Middle frontal gyrus (tissue), 1 donor: ENCODE measurements at regions not wholly inside any gene's neighbourhood (a gene's known extent, or its start where the extent isn't known, plus 50 kb on each side); places are given as distances from the start of the nearest gene placed in this dataset.
"Not testable (repeated sequence)": the region's sequence is repeated elsewhere in the genome, so short reads cannot be mapped to it uniquely, and the experiment has no call there.

Experiments
- DNase-seq: peaks from one replicate; pipeline ENCODE4 v3.0.0-alpha.2; 2015; ENCODE audit warnings: low spot score; ENCODE audit errors: extremely low spot score

DNA sequence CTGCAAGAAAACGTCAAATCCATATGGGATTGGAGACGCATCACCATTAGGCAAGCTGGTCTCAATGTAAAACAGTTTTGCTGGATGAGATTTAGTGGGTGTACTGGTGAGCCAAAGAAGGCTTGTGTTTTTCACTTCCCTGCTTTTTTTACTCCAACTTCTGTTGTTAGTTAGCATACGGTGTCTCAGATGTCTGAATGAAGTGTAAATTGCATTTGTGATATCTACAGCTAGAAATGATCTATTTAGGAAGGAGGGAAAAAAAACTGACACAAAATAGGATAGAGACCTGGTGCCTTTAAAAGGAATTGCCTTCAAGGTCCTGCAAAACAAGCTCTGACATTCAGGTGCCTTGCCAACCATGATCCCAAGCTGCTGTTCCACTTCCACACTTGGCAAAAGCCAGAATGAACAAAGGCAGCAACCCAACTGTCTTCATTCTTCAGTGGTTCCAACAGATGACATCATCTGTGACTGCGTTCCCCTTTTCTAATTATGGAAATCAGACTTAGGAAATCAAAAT is 104.2 kb upstream of the RAI14 start:
- peak; percentile 35 for DNase-seq

DNA sequence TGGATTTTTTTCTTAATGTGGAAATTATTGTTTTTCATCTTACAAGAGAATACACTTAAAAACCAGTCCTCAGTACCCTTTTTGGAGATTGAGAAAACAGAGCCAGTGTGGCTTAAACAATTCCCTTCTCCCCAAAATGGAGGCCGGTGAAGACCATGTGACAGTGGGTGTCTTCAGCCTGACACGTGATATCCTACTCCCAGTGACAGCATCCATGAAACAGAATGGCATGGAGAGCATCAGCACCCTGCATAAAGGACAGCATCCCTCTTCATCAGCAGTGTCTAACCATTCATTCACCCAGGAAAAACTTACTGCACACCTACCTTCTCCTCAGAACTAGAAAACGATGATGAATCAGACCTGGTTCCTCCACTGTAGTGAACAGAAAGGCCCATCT is 103.4 kb upstream of the RAI14 start:
- no peak for DNase-seq

DNA sequence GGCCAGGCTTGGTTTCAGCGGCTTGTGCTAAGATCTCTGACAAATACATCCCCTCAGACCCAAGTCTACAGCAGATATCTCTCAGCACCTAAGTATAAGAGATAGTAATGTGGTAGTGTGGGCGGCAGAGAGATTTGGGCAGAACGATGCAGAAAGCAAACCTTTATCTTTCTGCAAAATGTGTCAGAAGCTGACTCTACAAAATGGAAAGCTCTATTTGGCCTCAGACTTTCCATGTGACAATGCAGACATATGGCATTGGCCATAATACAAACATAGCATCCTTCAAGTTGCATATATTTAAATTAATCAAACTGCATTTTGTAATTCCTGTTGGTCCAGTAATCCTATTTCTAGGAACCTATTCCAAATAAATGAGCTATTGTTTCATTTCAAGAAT is 102.5 kb upstream of the RAI14 start:
- DNase-seq: peak; percentile 22

DNA sequence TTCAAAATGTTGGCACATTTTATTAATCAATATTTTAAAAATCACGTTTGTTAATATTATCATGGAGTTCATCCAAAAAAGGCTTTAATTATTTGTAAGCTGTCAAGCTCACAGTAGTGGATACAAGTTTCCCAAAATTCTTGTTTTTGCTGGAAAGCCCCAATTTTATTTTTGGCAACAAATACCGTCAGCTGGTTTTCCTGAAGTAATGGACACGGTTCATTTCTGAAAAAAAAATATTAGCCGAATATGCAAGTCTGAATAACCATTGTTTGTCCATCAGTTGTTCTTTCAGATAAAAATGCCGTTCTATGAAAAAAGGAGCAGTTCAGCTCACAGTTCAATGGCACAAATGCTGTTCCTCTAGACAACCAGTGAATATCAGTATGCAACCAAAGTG is 101.5 kb upstream of the RAI14 start:
- DNase-seq: no peak

DNA sequence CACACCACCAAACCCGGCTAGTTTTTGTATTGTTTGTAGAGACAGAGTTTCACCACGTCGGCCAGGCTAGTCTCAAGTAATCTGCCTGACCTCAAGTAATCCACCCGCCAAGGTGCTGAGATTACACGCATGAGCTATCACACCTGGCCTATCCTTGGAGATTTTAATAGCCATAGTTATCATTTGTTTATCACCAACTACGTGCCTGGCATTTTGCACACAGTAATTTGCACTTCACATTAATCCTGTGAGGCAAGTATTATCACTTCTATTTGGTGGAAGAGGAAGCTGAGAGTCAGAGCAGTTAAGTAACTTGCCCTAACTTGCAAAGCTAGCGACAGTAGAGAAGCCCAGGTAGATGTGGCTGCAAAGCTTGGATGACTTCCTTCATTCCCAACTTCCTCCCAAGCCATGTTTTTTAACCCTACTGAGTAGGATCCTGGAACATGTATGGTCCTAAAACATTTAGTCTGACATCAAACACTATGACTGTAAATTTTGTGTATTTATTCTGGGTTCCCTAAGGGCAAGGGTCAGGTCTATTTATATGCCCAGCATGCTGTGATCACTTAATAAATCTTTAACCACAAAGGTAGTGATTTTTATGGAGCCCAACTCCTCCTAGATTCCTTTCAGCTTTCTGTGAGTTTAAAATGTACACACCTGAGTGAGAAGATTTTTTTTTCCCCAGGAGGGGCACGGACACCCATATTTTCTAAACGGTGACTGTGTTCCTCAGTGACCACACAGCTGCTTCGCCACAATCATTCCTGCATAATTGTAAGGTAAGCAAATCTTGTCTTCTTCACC is 100.2 kb upstream of the RAI14 start:
- DNase-seq: no peak

DNA sequence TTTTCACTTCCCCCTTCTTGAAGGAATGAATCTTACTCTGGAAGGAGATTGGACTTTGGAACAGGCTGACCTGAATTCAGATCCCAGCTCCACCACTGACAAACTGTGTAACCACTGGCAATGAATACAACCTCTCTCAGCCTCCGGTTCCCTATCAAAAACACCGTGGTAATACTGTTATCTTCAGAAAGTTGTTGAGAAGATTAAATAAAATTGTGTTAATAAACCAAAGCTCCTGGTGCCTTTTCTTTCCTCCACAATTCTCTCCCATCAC is 99.7 kb upstream of the RAI14 start:
- DNase-seq: no peak

DNA sequence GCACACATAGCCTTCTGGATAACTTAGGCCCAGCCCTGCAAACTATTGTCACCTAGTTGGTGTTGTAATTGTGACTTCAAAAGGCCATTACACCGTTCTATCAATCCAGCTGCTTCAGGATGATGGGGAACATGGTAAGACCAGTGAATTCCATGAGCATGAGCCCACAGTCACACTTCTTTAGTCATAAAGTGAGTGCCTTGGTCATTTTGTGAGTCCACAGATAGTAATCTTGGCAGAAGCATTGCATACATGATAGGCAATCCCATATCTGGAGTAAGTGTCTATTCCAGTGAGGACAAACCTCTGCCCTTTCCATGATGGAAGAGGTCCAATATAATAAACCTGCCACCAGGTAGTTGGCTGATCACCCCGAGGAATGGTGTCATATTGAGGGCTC is 94.5 kb upstream of the RAI14 start:
- not testable (repeated sequence) for DNase-seq

DNA sequence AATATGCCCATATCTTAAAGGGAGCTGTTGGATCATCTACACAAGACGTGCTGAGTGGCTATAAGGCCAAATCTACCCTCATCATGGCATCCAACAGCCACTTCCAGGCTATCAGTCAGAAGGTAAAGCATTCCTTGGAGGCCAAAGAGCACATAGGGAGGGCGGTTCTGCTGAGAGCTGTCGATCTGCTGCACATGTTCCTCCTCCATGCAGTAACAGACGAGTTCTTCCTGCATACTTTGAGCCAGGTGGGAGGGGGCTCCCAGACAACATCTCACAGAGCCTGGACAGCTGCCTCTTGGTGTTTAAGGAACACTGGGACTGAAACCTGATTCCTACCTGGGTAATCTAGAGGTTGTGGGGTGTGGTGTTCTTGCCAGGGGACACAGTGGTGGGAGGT is 93.3 kb upstream of the RAI14 start:
- no peak for DNase-seq

DNA sequence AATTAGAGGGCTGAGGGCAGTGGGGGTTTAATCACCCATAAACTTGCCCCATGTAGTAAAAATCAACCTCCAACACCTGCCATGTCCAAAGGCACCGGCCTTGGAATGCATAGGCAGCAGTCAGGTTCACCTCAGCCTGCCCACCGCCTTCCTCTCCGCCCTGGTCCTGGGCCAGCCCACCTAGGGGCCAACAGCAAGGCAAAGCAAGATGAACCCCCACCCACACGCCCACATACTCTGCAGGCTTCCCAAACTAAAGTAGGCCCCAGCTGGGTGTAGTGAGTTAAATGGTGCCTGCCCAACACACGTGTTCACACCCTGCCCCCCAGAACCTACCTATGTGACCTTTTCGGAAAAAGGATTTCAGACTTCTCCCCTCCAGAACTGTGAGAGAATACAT is 92.9 kb upstream of the RAI14 start:
- DNase-seq: no peak

DNA sequence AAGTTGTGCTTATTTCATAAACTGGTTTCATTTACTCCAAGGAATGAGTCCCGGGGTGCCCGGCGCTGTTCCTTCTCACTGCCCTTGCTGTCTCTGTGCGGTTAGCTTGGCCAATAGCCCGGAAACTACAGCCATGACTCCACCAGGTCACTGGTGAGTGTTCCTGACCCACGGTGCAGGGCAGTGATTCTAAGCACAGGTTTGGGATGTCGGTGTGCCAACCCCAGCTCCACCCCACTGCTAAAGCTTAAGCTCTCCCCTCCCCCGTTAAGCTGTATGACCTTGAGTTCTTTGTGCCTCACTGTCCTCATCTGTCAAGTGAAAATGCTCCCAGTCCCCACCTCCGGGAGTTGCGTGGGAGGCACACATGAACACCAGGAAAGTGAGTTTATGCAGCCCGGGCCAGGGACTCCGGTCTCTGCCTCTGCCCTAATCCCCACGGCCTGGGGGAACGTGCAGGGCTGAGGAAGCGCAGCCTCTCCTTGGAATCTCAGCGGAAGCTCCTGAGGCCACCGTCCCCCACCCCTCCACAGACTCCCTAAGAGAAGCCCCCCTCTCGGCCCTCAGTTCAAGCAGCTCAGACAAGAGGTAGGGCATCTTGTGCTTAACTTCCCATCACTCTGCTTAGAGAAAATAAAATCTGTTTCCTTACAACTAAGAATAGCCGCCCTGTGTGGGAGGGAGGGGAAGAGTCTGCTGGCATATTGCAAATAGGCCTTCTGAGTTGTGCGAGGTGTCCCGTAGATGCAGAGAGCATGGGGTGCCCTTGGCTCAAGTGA is 92.0 kb upstream of the RAI14 start:
- DNase-seq: no peak

DNA sequence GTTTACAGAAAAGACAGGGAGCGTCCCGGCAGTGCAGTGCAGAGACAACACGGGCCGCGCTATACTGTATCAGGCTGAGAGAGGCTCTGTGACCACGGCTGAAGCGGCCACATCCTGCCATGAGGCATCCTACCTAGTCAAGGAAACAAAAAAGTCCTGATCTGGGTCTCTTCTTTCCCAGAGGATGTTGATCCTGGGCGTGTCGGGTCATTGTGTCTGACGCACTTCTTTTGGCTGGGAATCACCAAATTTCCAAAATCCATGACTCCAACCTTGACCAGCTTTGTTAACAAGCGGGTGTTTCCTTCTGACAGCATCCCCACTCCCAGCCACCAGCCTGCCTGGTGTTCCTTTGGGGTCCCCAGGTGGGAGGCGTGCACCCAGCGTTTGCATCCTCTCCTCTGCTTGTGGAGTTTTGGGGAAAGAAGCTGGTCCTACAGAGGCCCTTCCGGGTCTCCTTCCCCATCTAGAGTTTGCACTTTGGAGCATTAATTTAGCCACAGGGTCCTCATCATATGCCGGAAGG is 91.4 kb upstream of the RAI14 start:
- DNase-seq: no peak

DNA sequence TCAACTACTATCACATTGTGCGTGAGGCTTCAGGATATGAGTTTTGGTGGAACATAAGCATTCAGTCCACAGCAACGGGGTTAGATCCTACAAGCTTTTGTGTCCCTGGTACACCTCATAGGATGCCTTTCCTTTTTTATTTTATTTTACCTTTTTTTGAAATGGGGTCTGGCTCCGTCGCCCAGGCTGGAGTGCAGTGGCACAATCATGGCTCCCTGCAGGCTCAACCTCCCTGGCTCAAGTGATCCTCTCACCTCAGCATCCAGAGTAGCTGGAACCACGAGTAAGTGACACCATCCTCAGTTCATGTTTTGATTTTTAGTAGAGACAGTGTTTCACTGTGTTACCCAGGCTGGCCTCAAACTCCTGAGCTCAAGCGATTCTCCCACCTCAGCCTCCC is 86.0 kb upstream of the RAI14 start:
- DNase-seq: no peak

DNA sequence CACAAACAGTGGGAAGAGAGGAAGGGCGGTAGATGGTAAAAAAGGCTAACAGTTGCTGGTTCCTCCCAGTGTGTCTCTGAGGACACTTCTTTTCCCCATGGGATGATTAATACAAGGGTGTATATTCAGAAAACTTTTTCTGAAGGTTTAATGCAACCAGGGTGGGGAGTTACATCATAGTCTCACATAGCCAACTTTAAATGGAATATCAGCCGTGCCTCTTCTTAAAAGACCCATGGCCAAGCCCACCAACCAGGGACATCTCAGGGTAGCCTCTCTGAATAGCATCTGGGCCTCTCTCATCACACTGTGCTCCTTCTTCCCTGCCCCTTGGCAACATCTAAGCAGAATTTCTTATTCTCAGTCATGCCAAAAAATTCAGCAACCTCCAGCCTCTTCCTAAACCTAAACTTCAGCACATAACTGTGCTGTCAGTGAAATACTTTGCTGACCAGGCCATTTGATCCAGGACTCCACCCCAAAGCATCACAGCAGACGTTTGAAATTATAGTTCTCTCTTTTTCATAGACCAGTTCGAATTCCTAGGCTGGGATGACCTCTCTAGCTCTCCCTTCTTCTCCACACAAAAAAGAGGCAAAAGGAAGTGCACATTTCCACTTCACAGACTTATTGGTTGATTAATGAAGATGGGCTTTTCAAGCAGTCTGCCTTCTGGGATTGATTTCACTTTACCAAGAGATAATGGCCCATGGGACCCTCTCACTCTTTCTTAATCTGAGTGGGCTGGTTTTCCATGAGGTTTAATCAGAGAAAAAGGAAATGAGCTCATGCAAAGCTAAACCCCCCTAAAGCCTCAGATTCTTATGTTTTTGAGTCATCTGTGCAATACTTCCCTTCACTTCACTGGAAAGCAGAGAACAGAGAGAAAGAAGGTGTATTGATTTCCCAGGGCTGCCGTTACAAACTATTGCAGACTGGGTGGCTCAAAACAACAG is 85.1 kb upstream of the RAI14 start:
- no peak for DNase-seq

DNA sequence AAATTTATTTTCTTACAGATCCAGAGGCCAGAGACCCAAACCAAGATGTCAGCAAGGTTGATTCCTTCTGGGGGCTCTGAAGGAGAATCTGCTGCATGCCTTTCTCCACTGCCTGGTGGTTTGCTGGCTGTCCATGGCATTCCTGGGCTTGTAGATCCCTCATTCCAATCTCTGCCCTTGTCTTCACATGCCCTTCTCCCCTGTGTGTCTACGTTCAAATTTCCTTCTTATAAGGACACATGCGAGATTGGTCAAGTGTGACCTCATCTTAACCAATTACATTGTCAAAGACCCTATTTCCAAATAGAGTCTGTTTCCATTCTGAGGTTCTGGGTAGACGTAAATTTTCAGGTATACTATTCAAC is 84.5 kb upstream of the RAI14 start:
- DNase-seq: no peak

DNA sequence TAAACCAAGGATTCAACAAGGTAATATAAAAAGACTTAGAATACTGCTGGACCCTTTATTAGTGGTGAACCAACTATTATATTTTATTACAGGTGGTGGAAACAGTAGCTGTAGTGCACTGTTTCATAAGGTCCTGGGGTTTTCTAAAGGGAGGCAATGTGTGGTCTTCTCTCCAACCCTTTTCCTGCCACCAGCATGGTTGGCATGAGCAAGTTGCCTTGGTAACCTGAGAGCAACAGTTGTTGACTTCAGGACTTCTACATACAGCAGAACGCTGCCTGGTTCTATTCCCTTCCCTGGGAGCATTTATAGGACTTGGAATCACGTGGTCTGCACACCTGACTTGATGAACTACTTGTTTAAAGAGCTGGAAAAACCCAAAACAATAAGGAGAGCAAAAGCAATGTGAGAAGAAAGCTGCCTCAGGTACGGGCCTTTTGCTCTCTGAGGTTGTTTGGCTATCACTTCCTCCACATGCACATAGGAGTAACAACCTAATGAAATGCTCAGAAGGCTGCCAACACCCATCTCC is 81.1 kb upstream of the RAI14 start:
- no peak for DNase-seq

DNA sequence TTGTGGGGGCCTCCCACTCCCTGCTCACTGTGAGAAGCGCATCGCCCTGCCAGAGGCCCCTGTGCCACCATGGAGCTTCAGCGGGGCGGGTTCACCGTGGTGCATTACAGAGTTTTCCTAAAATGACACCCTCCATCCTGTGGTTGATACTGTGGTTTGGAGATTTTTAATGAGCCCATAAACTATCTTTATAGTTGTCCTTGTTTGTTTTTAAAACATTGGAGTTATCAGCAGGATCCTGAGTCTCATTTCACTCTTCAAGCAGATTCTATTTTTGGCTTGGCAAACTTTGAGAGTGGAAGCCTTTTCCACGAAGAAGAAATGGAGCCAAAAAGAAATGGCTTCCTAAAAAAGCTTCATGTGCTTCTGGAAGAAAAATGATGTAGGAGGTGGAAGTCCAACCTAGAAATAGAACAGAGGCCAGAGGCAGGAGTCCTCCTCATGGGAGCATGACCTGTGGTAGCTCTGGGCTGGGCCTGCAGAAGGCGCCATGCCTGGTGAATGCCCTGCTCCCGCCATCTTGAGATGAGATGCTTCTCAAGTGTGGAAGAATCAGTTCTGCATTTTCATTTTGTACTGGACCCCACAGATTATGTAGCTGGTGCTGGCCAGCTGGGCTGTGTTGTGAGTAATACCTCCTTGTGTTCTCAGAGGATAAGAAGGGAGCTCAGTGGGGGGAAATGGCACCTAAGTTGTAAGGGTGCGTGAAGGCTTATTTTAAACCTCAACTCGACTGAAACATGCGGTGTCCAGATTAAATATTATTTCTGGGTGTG is 79.0 kb upstream of the RAI14 start:
- no peak for DNase-seq

DNA sequence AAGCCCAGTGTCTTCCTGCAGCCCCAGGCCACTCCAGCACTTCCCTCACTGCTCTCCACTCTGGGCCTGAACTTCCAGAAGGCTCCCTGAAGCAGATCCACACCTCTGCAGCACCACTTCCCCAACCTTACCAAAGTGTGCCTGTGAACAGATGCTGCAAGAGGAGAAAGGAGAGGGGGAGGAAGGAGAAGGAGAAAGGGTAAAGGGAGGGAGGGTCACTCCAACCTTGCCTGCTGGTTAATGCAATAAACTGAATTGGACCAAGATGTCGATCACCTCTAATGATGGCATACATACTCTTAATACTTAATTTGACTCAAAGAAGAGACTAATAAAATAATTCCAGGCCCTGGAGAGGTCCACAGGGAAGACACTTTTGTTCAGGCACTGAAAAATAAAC is 77.2 kb upstream of the RAI14 start:
- DNase-seq: no peak

DNA sequence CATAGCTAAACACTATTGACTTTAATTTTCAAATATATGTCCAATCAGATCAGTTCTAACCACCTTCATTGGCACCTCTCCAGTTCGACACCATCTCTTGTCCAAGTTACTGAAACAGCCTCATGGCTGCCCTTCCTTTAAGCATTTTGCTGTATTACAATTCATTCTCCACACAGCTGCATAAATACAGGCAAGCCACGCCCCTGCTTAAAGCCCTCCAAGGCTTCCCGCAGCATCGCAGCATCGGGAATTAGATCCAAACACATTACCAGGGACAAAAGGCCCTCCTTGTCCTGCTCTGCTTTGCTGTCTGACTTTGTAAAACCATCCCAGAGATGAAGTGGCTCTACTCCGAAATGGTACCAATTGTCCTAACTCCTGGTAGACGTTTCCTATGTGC is 75.1 kb upstream of the RAI14 start:
- DNase-seq: no peak

DNA sequence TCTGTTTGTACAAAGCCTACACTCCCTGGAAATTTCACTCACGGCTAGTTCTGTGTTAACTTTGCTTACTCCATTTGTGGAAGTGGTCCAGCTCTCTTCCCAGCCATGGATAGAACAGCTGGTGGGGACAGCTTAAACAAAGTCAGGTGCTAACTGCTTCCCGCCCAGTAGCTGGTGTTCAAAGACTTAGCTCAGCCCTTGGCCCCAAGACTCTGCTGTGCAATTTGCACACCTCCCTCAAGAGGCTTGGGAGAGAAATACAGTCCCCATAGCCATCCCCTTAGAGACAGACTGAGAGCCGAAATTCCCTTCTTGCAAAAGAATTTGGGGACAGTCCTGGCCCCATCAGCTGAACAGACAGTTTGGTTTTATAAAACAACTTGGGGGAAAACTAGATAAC is 73.8 kb upstream of the RAI14 start:
- DNase-seq: no peak

DNA sequence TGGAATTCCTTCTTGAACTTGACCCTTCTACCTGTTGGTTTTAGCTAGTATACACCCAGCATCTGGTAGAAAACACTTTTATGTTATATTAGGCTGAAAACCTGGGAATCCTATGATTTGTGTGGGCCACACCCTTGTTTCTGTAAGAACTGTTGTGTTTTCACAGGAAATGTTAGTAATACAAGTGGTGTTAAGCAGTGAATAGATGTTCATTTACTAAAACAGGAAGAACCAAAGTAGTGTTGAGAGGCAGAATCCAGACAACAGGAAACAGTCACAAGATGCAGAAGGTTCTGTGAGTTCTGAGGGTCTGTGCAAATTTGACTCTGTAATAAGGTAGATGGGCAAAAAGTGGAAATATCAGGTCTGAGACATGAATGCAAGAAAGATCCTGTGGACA is 73.0 kb upstream of the RAI14 start:
- no peak for DNase-seq

DNA sequence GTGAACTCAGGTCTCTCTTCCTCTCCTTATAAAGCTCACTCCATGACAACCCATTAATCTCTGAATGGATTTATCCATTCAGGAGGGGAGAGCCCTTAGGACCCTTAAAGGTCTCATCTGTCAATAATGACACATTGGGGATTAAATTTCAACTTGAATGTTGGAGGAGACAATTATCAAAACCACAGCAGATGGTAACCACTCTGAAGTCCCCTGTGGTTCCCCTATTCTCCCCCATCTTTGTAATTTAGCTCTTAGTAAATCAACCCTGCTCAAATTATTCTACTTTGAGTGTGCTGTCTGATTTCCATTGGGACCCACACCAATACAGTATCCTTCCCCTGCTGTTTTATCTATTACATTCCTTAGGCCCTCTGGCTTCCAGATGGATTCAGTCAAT is 72.0 kb upstream of the RAI14 start:
- DNase-seq: no peak
